H1 (cell line): ENCODE measurements at regions not wholly inside any gene's neighbourhood (a gene's known extent, or its start where the extent isn't known, plus 50 kb on each side); places are given as distances from the start of the nearest gene placed in this dataset.

ENCODE experiments used
- POLR2A ChIP-seq, 2 experiments: IDR thresholded peaks; 1 replicate in 1 of 2; 2 replicates in 1 of 2; pipeline ENCODE4 v1.6.1; 2011; ENCODE audit warnings: low read depth in 2 of 2, low read length in 2 of 2, mild to moderate bottlenecking in 2 of 2; ENCODE audit errors: control extremely low read depth in 1 of 2
- POLR2AphosphoS5 ChIP-seq: IDR thresholded peaks from 2 replicates; pipeline ENCODE4 v1.6.1; 2011; ENCODE audit warnings: low read depth, low read length
- POU5F1 ChIP-seq: IDR thresholded peaks from 2 replicates; pipeline ENCODE4 v1.6.1; 2011; ENCODE audit warnings: low read depth, mild to moderate bottlenecking, low read length, moderate library complexity
- SRF ChIP-seq: IDR thresholded peaks from 2 replicates; pipeline ENCODE4 v1.6.1; 2011; ENCODE audit warnings: mild to moderate bottlenecking, low read depth, low read length, moderate library complexity
- TF ChIP-seq, protein P1 (sequence below): IDR thresholded peaks from 2 replicates; pipeline ENCODE4 v1.6.1; 2011; ENCODE audit warnings: low read length, improper control_type of control experiment

DNA sequence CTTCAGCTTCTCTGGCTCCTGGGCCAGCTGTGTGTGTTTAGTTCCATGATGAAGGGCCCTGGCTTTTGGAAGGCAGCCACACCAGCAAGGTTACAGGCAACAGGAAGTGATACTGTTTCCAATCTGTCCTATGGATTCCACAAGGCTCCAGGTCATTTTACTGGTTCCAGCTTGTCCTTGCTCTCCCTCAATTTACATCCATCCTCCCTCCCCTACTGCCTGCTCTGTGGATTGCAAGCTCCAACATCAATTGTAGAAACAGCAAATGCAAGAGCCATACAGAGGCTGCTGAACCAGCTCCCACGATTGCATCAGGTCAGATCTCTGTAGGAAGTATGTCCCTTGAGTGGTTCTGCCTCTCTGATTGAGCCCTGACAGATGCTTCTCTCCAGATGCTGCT, 409.8 kb downstream of the NTRK2 start (continued):
- TF ChIP-seq, protein P1, sequence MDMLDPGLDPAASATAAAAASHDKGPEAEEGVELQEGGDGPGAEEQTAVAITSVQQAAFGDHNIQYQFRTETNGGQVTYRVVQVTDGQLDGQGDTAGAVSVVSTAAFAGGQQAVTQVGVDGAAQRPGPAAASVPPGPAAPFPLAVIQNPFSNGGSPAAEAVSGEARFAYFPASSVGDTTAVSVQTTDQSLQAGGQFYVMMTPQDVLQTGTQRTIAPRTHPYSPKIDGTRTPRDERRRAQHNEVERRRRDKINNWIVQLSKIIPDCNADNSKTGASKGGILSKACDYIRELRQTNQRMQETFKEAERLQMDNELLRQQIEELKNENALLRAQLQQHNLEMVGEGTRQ = no peak
- no peak for TF ChIP-seq POLR2AphosphoS5
- no peak for TF ChIP-seq POLR2A (IDR thresholded peaks at IDR 0.05; ENCODE audit: control extremely low read depth in 1 of 2, low read depth in 2 of 2, low read length in 2 of 2)
- no peak for TF ChIP-seq SRF
- no peak for TF ChIP-seq POU5F1
- TF ChIP-seq, all 59 proteins: peak for 0
